ENCODE measurements at regions not wholly inside any gene's neighbourhood (a gene's known extent, or its start where the extent isn't known, plus 50 kb on each side); places are given as distances from the start of the nearest gene placed in this dataset.

DNA sequence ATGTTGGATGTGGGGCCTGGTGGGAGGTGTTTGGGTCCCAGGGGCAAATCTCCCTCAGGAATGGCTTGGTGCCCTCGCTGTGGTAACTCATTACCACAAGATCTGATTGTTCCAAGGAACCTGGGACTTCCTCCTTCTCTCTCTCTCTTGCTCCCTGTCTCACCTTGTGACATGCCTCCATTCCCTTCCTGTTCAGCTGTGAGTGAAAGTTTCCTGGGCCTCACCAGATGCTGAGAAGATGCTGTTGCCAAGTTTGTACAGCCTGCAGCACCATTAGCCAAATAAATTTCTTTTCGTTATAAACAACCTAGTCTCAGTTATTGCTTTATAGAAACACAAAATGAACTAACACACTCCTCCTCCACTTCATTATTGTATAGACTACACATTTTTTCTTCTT lies 759.8 kb upstream of the MDGA2 start:
- H3K9me3 Mint-ChIP-seq = no peaks in the 10 kb centered on the region
- no peaks in the 10 kb centered on the region for H3K27me3 Mint-ChIP-seq (ENCODE audit: low read depth)
- H3K4me3 Mint-ChIP-seq = no peak overlapping the region
- no peak for DNase-seq (ENCODE audit: low read depth, low spot score)
- no peaks in the 10 kb centered on the region for H3K36me3 Mint-ChIP-seq (ENCODE audit: low read depth)
- TF ChIP-seq, protein P1, sequence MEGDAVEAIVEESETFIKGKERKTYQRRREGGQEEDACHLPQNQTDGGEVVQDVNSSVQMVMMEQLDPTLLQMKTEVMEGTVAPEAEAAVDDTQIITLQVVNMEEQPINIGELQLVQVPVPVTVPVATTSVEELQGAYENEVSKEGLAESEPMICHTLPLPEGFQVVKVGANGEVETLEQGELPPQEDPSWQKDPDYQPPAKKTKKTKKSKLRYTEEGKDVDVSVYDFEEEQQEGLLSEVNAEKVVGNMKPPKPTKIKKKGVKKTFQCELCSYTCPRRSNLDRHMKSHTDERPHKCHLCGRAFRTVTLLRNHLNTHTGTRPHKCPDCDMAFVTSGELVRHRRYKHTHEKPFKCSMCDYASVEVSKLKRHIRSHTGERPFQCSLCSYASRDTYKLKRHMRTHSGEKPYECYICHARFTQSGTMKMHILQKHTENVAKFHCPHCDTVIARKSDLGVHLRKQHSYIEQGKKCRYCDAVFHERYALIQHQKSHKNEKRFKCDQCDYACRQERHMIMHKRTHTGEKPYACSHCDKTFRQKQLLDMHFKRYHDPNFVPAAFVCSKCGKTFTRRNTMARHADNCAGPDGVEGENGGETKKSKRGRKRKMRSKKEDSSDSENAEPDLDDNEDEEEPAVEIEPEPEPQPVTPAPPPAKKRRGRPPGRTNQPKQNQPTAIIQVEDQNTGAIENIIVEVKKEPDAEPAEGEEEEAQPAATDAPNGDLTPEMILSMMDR (conservative IDR thresholded peaks at IDR 0.05) = no peak
- no peak overlapping the region for H3K27ac Mint-ChIP-seq (ENCODE audit: unreplicated experiment)
- H3K4me1 Mint-ChIP-seq = no peaks in the 10 kb centered on the region

- no peak overlapping the region for H3K27ac Mint-ChIP-seq (ENCODE audit: unreplicated experiment)
- no peaks in the 10 kb centered on the region for H3K4me1 Mint-ChIP-seq
- TF ChIP-seq, protein P1 (conservative IDR thresholded peaks at IDR 0.05) = no peak
Observed at GRCh38 chr14:48430805-48431204, 755.4 kb upstream of the MDGA2 start.

GRCh38 chr14:48429512-48429911 lies 754.1 kb upstream of the MDGA2 start:
- Mint-ChIP-seq H3K36me3 (ENCODE audit: low read depth) (no peaks in the 10 kb centered on the region), H3K4me3 (no peak overlapping the region), H3K27me3 (ENCODE audit: low read depth) (no peaks in the 10 kb centered on the region), H3K9me3 (no peaks in the 10 kb centered on the region), H3K4me1 (no peaks in the 10 kb centered on the region), H3K27ac (ENCODE audit: unreplicated experiment) (no peak overlapping the region)
- TF ChIP-seq, protein P1 (conservative IDR thresholded peaks at IDR 0.05) = no peak
- DNase-seq (ENCODE audit: low read depth, low spot score) = no peak

More at GRCh38 chr14:48430805-48431204, 755.4 kb upstream of the MDGA2 start:
- no peak for DNase-seq (ENCODE audit: low read depth, low spot score)
- H3K27me3 Mint-ChIP-seq (ENCODE audit: low read depth) = no peaks in the 10 kb centered on the region
- no peak overlapping the region for H3K4me3 Mint-ChIP-seq
- H3K36me3 Mint-ChIP-seq (ENCODE audit: low read depth) = no peaks in the 10 kb centered on the region
- H3K9me3 Mint-ChIP-seq = no peaks in the 10 kb centered on the region

DNA sequence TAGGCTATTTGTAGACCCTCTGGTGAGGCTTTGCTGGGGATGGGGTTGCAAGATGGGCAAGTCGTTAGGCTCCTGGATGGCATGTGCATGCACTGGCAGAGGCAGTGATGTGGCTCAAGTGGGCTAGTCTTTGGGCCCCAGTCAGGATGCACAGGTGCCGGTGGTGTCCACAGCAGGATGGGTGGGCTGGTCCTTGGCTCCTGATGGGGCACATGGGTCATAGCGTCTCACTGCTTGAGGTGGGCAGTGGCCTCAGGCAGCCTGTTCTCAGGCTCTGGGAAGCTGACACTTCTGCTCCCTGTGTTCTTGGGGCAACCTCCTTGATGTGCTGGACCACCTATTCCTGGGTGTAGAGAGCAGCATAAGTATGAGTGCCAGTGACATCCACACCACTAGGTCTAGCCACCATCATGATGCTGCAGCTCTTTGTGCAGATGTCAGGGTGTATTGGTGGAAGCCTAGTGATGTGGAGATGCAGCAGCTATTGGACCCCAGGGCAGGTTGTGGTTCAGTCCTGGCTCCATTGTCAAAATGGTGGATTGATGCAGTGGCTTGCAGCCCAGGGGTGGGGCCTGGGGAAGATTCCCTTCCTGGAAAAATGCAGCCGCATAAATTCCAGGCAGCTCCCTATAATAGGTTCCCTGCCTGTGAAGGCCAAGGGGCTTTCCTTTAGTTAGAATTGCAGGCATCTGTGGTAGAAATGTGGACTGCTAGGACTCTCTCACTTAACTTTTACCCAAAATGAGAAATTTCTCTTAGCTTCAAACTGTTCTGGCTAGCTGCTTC lies 742.5 kb upstream of the MDGA2 start:
- Mint-ChIP-seq H3K36me3 (ENCODE audit: low read depth) (peaks cover 7% of the 10 kb centered on the region), H3K27ac (ENCODE audit: unreplicated experiment) (no peak overlapping the region), H3K4me1 (no peaks in the 10 kb centered on the region), H3K27me3 (ENCODE audit: low read depth) (no peaks in the 10 kb centered on the region), H3K9me3 (peaks cover 13% of the 10 kb centered on the region), H3K4me3 (no peak overlapping the region)
- DNase-seq (ENCODE audit: low read depth, low spot score) = no peak
- TF ChIP-seq, protein P1 (conservative IDR thresholded peaks at IDR 0.05) = no peak

- Mint-ChIP-seq H3K9me3 (peaks cover 6% of the 10 kb centered on the region), H3K27me3 (ENCODE audit: low read depth) (no peaks in the 10 kb centered on the region), H3K36me3 (ENCODE audit: low read depth) (no peaks in the 10 kb centered on the region), H3K27ac (ENCODE audit: unreplicated experiment) (no peak overlapping the region), H3K4me1 (no peaks in the 10 kb centered on the region), H3K4me3 (no peak overlapping the region)
- no peak for DNase-seq (ENCODE audit: low read depth, low spot score)
- TF ChIP-seq, protein P1 (conservative IDR thresholded peaks at IDR 0.05) = no peak
Observed at GRCh38 chr14:48401321-48401720, 725.9 kb upstream of the MDGA2 start.
